ENCODE measurements at regions not wholly inside any gene's neighbourhood (a gene's known extent, or its start where the extent isn't known, plus 50 kb on each side); places are given as distances from the start of the nearest gene placed in this dataset.

DNA sequence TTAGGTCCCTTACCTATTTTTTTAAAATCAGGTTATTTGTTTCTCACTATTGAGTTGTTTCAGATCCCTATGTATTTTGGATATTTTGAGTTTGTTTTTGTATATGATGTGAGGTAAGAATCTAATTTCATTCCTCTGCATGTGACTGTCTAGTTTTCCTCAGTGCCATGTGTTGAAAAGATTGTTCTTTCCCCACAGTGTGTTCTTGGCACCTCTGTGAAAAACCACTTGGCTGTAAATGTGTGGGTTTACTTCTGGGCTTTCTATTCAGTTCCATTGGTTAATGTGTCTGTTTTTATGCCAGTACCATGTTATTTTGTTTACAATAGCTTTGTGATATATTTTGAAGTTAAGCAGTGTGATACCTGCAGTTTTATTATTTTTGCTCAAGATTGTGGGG, 1516.4 kb downstream of the AACS start:
- H3K36me3 ChIP-seq (ENCODE audit: low read depth, low read length) = no peaks in the 10 kb centered on the region
- H2AFZ ChIP-seq (ENCODE audit: low read length) = no peak overlapping the region
- DNase-seq (no peak), ATAC-seq (no peak)
- intact Hi-C loops (cut with micrococcal nuclease) = no loop called here
- ChIA-PET CTCF (no interaction called here), POLR2A (ENCODE audit: unreplicated experiment) (no interaction called here)
- H3K4me2 ChIP-seq (ENCODE audit: low read length) = no peak overlapping the region
- H3K79me2 ChIP-seq (ENCODE audit: low read length) = no peaks in the 10 kb centered on the region
- TF ChIP-seq EZH2phosphoT487 (IDR thresholded peaks at IDR 0.05; ENCODE audit: borderline replicate concordance, low read length) (no peak), EZH2 (IDR thresholded peaks at IDR 0.05; ENCODE audit: low read length, unreplicated experiment) (no peak)
- TF ChIP-seq, protein P1, sequence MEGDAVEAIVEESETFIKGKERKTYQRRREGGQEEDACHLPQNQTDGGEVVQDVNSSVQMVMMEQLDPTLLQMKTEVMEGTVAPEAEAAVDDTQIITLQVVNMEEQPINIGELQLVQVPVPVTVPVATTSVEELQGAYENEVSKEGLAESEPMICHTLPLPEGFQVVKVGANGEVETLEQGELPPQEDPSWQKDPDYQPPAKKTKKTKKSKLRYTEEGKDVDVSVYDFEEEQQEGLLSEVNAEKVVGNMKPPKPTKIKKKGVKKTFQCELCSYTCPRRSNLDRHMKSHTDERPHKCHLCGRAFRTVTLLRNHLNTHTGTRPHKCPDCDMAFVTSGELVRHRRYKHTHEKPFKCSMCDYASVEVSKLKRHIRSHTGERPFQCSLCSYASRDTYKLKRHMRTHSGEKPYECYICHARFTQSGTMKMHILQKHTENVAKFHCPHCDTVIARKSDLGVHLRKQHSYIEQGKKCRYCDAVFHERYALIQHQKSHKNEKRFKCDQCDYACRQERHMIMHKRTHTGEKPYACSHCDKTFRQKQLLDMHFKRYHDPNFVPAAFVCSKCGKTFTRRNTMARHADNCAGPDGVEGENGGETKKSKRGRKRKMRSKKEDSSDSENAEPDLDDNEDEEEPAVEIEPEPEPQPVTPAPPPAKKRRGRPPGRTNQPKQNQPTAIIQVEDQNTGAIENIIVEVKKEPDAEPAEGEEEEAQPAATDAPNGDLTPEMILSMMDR (conservative IDR thresholded peaks at IDR 0.05; ENCODE audit: low read depth, low read length) = no peak
- no peak overlapping the region for H3K4me3 ChIP-seq (ENCODE audit: low read length)
- H3F3A ChIP-seq (ENCODE audit: low read length, unreplicated experiment) = no peaks in the 10 kb centered on the region
- BruUV-seq (replicated peaks) = no TSS peak
- no peak overlapping the region for H3K27ac ChIP-seq (ENCODE audit: low read length)
- no peaks in the 10 kb centered on the region for H4K20me1 ChIP-seq (ENCODE audit: low read length)
- peaks cover 7% of the 10 kb centered on the region; the same call in 1 of the 2 replicates for H3K27me3 ChIP-seq (ENCODE audit: low read length)
- peaks cover 4% of the 10 kb centered on the region; the same call in 1 of the 2 replicates for H3K9me3 ChIP-seq (ENCODE audit: low read length)
- no peaks in the 10 kb centered on the region for H3K9me2 ChIP-seq (replicated peaks; ENCODE audit: low read length)
- no peak overlapping the region for H3K9ac ChIP-seq (ENCODE audit: low read length)
- H3K4me1 ChIP-seq (ENCODE audit: insufficient read depth, low read length) = no peaks in the 10 kb centered on the region

DNA sequence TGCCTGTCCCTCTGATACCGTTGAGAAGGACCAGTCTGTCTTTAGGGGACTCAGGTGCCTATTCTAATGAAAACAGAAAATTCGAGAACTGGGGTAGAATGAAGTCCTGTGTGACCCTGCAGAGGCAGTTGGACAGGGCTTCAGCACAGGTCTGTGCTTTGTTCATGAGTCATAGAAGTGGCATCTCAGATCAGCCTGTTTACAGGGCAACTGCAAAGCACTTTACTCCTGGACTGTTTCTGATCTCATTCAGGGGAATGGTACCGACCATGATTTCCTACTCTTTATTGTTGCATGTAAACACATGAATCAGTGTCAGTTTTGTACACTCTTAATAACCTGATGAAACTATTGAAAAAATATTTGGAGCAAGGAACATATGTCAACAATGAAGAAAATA, 1517.0 kb downstream of the AACS start:
- peaks cover 7% of the 10 kb centered on the region; the same call in 1 of the 2 replicates for H3K27me3 ChIP-seq (ENCODE audit: low read length)
- H3K27ac ChIP-seq (ENCODE audit: low read length) = no peak overlapping the region
- ChIA-PET POLR2A (ENCODE audit: unreplicated experiment) (no interaction called here), CTCF (no interaction called here)
- no peaks in the 10 kb centered on the region for H3K79me2 ChIP-seq (ENCODE audit: low read length)
- TF ChIP-seq, protein P1 (conservative IDR thresholded peaks at IDR 0.05; ENCODE audit: low read depth, low read length) = no peak
- TF ChIP-seq EZH2 (IDR thresholded peaks at IDR 0.05; ENCODE audit: low read length, unreplicated experiment) = no peak
- no peak for TF ChIP-seq EZH2phosphoT487 (IDR thresholded peaks at IDR 0.05; ENCODE audit: borderline replicate concordance, low read length)
- peak; percentile 37; the same call in 1 of the 2 replicates for ATAC-seq
- no peaks in the 10 kb centered on the region for H4K20me1 ChIP-seq (ENCODE audit: low read length)
- H3K9me2 ChIP-seq (replicated peaks; ENCODE audit: low read length) = no peaks in the 10 kb centered on the region
- H3K4me3 ChIP-seq (ENCODE audit: low read length) = no peak overlapping the region
- peak; percentile 50 for DNase-seq
- no peaks in the 10 kb centered on the region for H3K36me3 ChIP-seq (ENCODE audit: low read depth, low read length)
- BruUV-seq (replicated peaks) = no TSS peak
- H3K9ac ChIP-seq (ENCODE audit: low read length) = no peak overlapping the region
- H3F3A ChIP-seq (ENCODE audit: low read length, unreplicated experiment) = no peaks in the 10 kb centered on the region
- H2AFZ ChIP-seq (ENCODE audit: low read length) = no peak overlapping the region
- peaks cover 4% of the 10 kb centered on the region; the same call in 1 of the 2 replicates for H3K9me3 ChIP-seq (ENCODE audit: low read length)
- intact Hi-C loops (cut with micrococcal nuclease) = no loop called here
- no peaks in the 10 kb centered on the region for H3K4me1 ChIP-seq (ENCODE audit: insufficient read depth, low read length)
- no peak overlapping the region for H3K4me2 ChIP-seq (ENCODE audit: low read length)

- Histone ChIP-seq H3K27ac (ENCODE audit: low read length) (no peak overlapping the region), H3K4me2 (ENCODE audit: low read length) (no peak overlapping the region), H2AFZ (ENCODE audit: low read length) (no peak overlapping the region), H4K20me1 (ENCODE audit: low read length) (no peaks in the 10 kb centered on the region), H3K9me2 (replicated peaks; ENCODE audit: low read length) (no peaks in the 10 kb centered on the region), H3K9ac (ENCODE audit: low read length) (no peak overlapping the region), H3K27me3 (ENCODE audit: low read length) (0 out of 2 replicates have a peak, but pooled peaks cover 17% of the 10 kb centered on the region), H3K4me3 (ENCODE audit: low read length) (no peak overlapping the region), H3K4me1 (ENCODE audit: insufficient read depth, low read length) (no peaks in the 10 kb centered on the region), H3K79me2 (ENCODE audit: low read length) (no peaks in the 10 kb centered on the region), H3F3A (ENCODE audit: low read length, unreplicated experiment) (no peaks in the 10 kb centered on the region), H3K9me3 (ENCODE audit: low read length) (peaks cover 4% of the 10 kb centered on the region; the same call in 1 of the 2 replicates), H3K36me3 (ENCODE audit: low read depth, low read length) (no peaks in the 10 kb centered on the region)
- ATAC-seq = no peak
- ChIA-PET CTCF (no interaction called here), POLR2A (ENCODE audit: unreplicated experiment) (no interaction called here)
- intact Hi-C loops (cut with micrococcal nuclease) = no loop called here
- TF ChIP-seq EZH2phosphoT487 (IDR thresholded peaks at IDR 0.05; ENCODE audit: borderline replicate concordance, low read length) = no peak
- TF ChIP-seq EZH2 (IDR thresholded peaks at IDR 0.05; ENCODE audit: low read length, unreplicated experiment) = no peak
- TF ChIP-seq, protein P1 (conservative IDR thresholded peaks at IDR 0.05; ENCODE audit: low read depth, low read length) = no peak
- DNase-seq = peak; percentile 18
- no TSS peak for BruUV-seq (replicated peaks)
These were observed 1523.5 kb downstream of the AACS start for GRCh38 chr12:126588586-126589249.

All from PC-3 (cell line).